ENCODE measurements at regions not wholly inside any gene's neighbourhood (a gene's known extent, or its start where the extent isn't known, plus 50 kb on each side); places are given as distances from the start of the nearest gene placed in this dataset.

- no peak for TF ChIP-seq BACH2 (CRISPR knock-in tag; IDR thresholded peaks at IDR 0.05; ENCODE audit: borderline replicate concordance)
- no peak for TF ChIP-seq RARB (CRISPR knock-in tag; IDR thresholded peaks at IDR 0.05)
- TF ChIP-seq ISL1 (CRISPR knock-in tag; IDR thresholded peaks at IDR 0.05) = no peak
- TF ChIP-seq ZFP3 (CRISPR knock-in tag; IDR thresholded peaks at IDR 0.05) = no peak
- TF ChIP-seq PATZ1 (CRISPR knock-in tag; IDR thresholded peaks at IDR 0.05; ENCODE audit: borderline replicate concordance) = no peak
- TF ChIP-seq ZNF70 (CRISPR knock-in tag; IDR thresholded peaks at IDR 0.05) = no peak
- no peak for TF ChIP-seq ZFP30 (CRISPR knock-in tag; IDR thresholded peaks at IDR 0.05)
- no peak for TF ChIP-seq CSDC2 (CRISPR knock-in tag; IDR thresholded peaks at IDR 0.05)
These were observed 252.3 kb upstream of the WDFY3 start for GRCh38 chr4:85218756-85219155.
